Vagina (tissue), 2 donors: ENCODE measurements at regions not wholly inside any gene's neighbourhood (a gene's known extent, or its start where the extent isn't known, plus 50 kb on each side); places are given as distances from the start of the nearest gene placed in this dataset.

Source experiments
- CTCF ChIP-seq, 3 experiments: fragments of 450-650 bp in 2 of 3; fragments of 200-600 bp in 1 of 3; sonication (generic) in 1 of 3; IDR thresholded peaks; one replicate each; pipeline ENCODE4 v1.5.1; 2017 to 2019; ENCODE audit warnings: antibody characterized with exemption in 3 of 3, mild to moderate bottlenecking in 2 of 3, moderate library complexity in 2 of 3
- POLR2A ChIP-seq, 2 donors: fragments of 450-650 bp; IDR thresholded peaks; one replicate each; pipeline ENCODE4 v1.6.1; 2017; ENCODE audit warnings: antibody characterized with exemption in 2 of 2, mild to moderate bottlenecking in 2 of 2, moderate library complexity in 2 of 2

DNA sequence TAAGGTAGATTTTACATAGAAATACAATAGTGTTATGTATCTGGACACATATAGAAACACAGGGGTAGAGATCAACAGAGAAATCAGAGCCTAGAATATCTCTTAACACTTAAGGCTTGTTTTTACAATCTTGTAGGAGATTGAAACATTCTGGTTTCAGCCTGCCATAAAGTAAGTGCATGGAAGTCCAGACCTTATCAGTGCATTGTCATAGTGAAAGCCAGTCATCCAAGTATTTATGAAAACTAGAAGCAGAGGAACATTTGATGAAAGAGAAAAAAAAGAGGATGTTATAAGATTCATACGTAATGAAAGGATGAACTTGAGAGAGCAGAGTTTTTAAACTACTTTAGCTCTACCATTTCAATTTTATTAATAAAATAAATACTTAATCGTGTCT, 194.3 kb upstream of the TRPC7 start:
- TF ChIP-seq CTCF (IDR thresholded peaks at IDR 0.05) (no peak), POLR2A (IDR thresholded peaks at IDR 0.05) (no peak)
